ENCODE measurements at regions not wholly inside any gene's neighbourhood (a gene's known extent, or its start where the extent isn't known, plus 50 kb on each side); places are given as distances from the start of the nearest gene placed in this dataset.
A peak's percentile ranks its signal among the peaks of the same experiment; 100 is the strongest.

DNA sequence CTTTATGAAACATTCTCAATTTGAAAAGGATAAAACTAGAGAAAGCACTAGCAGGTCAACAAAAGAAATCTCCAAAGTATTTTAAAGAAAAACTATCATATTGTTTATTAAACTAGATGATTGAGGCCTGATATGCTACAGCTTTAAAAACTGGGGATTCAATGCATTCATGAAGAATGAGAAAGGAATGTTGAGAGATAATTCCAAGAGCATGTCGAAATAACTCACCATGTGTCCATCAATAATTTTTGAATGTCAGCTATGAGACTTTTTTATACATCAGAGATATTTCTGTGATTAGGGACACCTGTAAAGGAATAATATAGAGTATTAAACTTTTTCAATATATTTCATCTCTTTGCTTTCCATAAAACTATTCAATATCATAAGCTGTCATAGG, 376.9 kb upstream of the REG3G start:
- H3K9me3 Mint-ChIP-seq, result peaks cover 25 to 35% of the 10 kb centered on the region in 2 donors
- DNase-seq (ENCODE audit: low spot score in 2 of 2) (no peak), ATAC-seq (no peak)
- H3K27ac Mint-ChIP-seq, result no peak overlapping the region
- no peaks in the 10 kb centered on the region for H3K36me3 Mint-ChIP-seq

DNA sequence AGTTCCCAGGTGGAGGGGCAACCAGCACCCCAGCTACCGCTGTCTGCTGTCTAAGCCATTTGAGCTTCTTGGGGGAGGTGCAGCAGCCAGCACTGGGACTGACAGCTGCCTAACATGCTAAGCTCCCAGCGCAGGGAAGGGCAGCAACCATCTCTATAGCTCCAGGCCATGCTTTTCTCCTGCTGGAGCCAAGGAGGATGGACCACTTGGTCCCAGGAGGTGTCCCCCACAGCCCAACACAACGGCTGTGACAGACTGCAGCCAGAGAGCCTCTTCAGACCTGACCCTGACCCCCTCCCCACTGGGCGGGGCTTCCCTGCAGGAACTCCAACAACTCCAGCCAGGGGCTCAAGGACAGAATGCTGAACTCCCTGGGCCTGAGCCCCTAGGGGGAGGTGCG, 370.6 kb upstream of the REG3G start:
- no peak overlapping the region for H3K27ac Mint-ChIP-seq
- H3K9me3 Mint-ChIP-seq, result peaks cover 45 to 56% of the 10 kb centered on the region in 2 donors
- H3K36me3 Mint-ChIP-seq, result peaks cover 7 to 16% of the 10 kb centered on the region in 2 donors
- DNase-seq (ENCODE audit: low spot score in 2 of 2) (no peak), ATAC-seq (no peak)

DNA sequence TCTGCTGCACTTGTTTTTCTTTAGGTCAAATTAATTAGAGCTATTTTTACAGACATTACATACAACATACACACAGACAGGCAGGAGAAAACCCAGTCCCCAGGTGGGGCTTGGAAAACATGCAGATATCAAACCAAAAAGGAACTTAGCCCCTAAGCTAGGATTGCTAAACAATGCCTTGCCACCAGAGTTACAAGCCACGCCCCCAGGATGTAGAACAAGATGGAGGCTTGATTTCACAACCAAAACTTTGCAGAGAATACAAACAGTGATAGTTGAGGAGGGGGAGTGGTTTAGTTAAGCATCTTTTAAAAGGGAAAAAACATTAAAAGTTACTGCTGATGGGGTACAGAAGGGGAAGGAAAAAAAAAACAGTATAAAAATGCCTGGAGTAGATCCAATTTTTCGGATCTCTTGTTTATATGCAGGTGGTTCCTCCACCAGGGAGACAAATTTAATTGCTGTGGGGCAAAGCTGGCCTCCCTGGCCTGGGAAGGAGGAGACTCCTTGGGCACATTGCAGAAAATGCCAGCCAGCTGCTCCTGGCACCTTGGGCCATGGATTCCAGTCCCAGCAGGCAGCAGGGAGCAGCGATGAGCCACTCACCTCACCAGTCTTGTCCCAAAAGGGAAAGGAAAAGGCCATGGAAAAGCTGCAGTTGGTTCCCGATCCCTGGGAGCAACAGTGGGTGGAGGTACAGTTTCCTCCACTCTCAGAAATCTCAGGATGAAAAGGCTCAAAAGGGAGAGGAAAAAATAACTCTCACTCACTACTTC, 348.4 kb upstream of the REG3G start:
- DNase-seq (ENCODE audit: low spot score in 2 of 2) (no peak), ATAC-seq (no peak)
- Mint-ChIP-seq H3K36me3 (peaks cover 0 to 5% of the 10 kb centered on the region in 2 donors), H3K9me3 (peaks cover 10 to 16% of the 10 kb centered on the region in 2 donors), H3K27ac (no peak overlapping the region)

DNA sequence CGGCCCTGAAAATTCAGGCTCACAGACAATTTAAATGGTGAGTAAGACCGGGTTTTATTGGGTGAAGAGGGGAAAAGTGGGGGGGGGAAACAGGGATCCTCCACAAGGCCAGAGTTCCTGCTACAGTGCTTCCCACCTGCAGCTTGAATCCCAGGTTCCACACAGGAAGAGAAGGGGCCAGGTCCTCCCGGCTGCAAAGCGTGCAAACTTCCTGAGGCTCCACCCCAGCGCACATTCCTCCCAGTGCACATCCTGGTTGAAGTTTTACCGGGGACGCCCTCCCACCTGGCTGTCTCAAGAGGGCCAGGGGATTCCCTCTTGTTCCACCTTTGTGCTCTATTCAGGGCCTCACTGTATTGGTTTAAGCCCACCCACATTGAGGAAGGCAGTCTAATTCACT, 347.7 kb upstream of the REG3G start:
- ATAC-seq (no peak), DNase-seq (ENCODE audit: low spot score in 2 of 2) (no peak)
- Mint-ChIP-seq H3K9me3 (peaks cover 12 to 18% of the 10 kb centered on the region in 2 donors), H3K27ac (no peak overlapping the region), H3K36me3 (peaks cover 0 to 7% of the 10 kb centered on the region in 2 donors)

DNA sequence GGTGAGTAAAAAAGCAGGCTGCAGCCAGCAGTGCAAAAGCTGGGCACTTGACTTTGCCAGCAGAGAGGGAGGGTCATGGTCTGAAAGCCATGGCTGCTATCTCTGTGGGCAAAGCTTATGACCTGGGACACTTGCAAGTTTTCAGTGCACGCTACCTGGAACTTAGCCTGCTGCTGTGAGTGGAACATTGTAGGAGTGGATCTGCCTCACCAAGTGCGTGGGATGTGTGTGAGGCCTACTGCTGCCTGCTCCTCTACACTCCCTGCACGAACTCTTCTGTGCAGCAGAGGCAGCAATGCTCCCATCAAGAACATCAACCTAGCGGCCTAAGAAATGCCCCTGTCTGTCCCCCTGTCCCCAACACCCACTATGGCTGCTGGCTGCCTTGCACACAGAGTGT, 344.1 kb upstream of the REG3G start:
- no peak for DNase-seq (ENCODE audit: low spot score in 2 of 2)
- H3K9me3 Mint-ChIP-seq, result peaks cover 24 to 27% of the 10 kb centered on the region in 2 donors

DNA sequence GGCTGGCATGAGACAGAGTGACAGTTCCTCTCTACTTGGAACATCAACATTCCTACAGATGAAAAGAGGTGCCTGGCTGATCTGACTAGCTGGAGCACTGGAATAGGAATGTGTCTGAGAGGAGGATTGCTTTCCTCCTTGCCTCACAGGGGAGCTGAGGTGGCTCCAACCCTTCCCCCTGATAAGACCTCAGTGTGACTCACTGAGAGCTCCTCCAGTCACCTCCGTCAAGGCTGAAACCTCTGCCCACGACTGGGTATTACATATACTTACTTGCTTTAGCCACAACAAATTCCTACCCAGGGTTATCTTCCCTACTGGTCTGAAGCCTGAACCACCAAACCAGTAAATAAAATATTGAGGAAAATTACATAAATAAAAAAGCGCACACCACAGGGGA, 342.7 kb upstream of the REG3G start:
- H3K36me3 Mint-ChIP-seq, result peaks cover 7 to 8% of the 10 kb centered on the region in 2 donors
- ATAC-seq (no peak), DNase-seq (ENCODE audit: low spot score in 2 of 2) (no peak)
- H3K9me3 Mint-ChIP-seq, result peaks cover 29 to 38% of the 10 kb centered on the region in 2 donors
- H3K27ac Mint-ChIP-seq, result no peak overlapping the region

More for the DNA sequence above, 344.1 kb upstream of the REG3G start:
- ATAC-seq, result no peak
- Mint-ChIP-seq H3K27ac (no peak overlapping the region), H3K36me3 (peaks cover 7 to 8% of the 10 kb centered on the region in 2 donors)

DNA sequence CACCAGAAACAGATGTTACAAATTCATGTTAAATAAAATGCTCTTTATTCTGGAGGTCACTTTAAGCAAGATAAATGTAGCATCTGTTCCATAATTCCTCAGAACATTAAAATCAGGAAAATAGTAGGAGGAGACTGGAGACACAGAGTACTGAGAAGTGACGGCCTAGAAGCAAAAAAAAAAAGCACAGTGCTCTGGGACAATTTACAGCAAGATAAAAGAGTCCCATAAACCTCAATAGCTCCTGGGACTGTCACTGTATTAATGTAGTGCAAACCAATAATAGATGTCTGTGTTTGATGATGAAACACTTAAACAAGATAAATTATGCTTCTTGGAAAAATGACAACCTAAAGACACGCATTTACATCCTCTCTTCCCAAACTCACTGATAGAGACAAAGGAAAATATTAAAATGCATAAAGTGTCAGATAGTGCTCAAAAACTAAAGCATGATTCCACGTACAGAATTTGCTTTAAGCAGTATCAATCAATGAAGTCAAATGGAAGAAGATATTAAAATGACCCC, 338.8 kb upstream of the REG3G start:
- peaks cover 34 to 39% of the 10 kb centered on the region in 2 donors for H3K9me3 Mint-ChIP-seq
- ATAC-seq (no peak), DNase-seq (ENCODE audit: low spot score in 2 of 2) (no peak)
- H3K36me3 Mint-ChIP-seq, result peaks cover 6 to 13% of the 10 kb centered on the region in 2 donors
- H3K27ac Mint-ChIP-seq, result no peak overlapping the region

DNA sequence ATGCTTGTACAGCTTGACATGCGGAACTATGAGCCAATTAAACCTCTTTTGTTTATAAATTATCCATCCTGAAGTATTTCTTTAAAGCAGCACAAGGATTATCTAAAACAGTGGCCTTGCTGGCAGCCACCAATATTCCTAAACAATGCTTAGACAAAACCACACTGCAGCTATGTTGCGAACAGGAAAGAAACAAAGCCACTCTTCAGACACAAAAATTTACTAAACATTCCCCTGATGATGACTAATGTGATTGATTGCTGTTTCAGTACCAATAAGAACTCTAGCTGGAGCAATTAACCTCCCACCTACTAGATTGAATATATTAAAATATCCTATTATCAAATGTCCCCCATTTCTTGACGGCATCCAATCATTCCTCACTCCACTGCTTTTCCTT, 325.8 kb upstream of the REG3G start:
- DNase-seq (ENCODE audit: low spot score in 2 of 2), result no peak
- H3K27ac Mint-ChIP-seq, result no peak overlapping the region
- H3K9me3 Mint-ChIP-seq, result peaks cover 6 to 10% of the 10 kb centered on the region in 2 donors
- no peaks in the 10 kb centered on the region for H3K36me3 Mint-ChIP-seq
- ATAC-seq, result no peak

DNA sequence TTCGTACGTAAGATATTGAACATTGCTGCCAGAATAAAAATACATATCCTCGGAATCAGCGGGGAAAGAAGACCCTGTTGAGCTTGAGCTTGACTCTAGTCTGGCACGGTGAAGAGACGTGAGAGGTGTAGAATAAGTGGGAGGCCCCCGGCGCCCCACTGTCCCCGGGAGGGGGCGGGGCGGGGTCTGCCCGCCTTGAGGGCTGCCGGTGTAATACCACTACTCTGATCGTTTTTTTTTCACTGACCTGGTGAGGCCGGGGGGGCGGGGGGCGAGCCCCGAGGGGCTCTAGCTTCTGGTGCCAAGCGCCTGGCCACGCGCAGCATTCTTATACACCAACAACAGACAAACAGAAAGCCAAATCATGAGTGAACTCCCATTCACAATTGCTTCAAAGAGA, 324.0 kb upstream of the REG3G start:
- no peak overlapping the region for H3K27ac Mint-ChIP-seq
- H3K36me3 Mint-ChIP-seq, result no peaks in the 10 kb centered on the region
- ATAC-seq (no peak), DNase-seq (ENCODE audit: low spot score in 2 of 2) (peak in 1 of 2 donors; percentile 53)
- peaks cover 6 to 10% of the 10 kb centered on the region in 2 donors for H3K9me3 Mint-ChIP-seq

DNA sequence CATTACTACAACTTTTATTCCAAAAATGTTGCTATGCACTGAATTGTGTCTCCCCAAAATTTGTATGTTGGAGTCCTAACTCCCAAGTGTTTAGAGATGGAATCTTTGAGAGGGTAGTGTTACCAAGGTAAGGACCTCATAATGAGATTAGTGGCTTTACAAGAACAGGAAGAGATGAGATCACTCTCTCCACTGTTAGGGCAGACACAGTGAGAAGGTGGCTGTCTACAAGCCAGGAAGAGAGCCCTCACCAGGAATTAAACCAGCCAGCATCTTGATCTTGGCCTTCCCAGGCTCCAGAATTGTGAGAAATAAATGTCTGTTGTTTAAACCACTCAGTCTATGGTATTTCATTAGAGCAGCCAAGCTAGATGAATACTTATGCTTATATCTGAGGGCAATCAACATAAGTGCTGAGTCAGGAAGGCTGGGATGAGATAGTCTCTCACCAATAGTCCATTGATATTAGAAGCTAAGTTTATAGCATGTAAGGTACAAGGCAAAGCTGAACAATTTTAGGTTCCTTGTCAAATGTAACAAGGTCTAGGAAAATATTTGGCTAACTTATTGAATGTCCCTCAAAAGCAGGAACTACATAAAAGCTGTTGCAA, 317.6 kb upstream of the REG3G start:
- no peak overlapping the region for H3K27ac Mint-ChIP-seq

DNA sequence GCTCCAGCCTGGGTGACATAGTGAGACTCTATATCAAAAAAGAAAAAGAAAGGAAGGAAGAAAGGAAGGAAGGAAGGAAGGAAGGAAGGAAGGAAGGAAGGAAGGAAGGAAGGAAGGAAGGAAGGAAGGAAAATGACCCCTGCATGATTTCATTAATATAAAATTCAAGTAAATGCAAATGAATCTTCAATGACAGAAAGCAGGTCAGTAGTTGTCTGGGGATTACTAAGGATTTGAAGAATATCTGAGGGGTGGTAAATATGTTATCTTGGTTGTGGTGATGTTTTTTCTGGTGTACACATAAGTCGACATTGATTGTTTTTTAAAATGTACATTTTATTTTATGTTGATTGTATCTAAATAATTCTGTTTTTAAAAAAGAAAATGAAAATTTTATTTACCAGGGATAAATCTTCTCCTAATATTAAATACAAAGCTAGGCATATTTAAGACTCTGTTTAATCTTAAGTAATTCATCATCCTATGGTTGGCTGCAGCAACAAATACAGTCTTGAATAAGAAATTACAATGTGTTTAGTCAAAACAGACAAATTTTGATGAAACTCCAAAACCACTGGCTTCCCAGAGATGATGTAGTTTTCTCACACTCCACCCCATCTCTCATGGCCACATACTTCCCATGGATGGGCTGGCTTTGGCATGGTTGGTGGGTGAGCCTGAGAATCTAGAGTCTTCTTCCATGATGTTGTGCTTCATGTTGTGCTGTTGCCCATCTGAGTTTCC, 314.7 kb upstream of the REG3G start:
- Mint-ChIP-seq H3K36me3 (no peaks in the 10 kb centered on the region), H3K9me3 (peaks cover 4 to 11% of the 10 kb centered on the region in 2 donors), H3K27ac (peak overlapping the region in 1 of 2 donors; percentile 33)
- ATAC-seq, result no peak
- DNase-seq (ENCODE audit: low spot score in 2 of 2), result no peak

More for the DNA sequence above, 317.6 kb upstream of the REG3G start:
- DNase-seq (ENCODE audit: low spot score in 2 of 2) (no peak), ATAC-seq (no peak)
- Mint-ChIP-seq H3K36me3 (no peaks in the 10 kb centered on the region), H3K9me3 (peaks cover 4 to 11% of the 10 kb centered on the region in 2 donors)

DNA sequence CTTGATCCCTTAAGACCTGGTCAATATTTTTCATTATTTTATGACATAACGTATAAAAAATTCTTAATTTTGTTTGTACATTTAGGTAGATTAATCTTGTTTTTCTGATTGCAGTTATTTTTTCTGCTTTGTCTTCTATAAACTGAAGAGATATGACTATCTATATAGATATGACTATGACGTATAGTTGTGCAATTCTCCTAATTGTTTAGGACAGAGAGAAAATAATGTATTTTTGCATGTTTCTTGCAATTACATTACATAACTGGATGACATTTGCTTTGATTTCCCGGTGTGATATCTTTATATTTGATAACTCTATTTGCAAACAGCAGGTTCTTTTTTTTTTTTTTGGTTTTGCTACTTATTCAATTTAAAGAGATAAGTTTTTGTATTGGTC, 310.2 kb upstream of the REG3G start:
- Mint-ChIP-seq H3K9me3 (peaks cover 6 to 12% of the 10 kb centered on the region in 2 donors), H3K36me3 (no peaks in the 10 kb centered on the region), H3K27ac (no peak overlapping the region)
- DNase-seq (ENCODE audit: low spot score in 2 of 2), result no peak
- ATAC-seq, result no peak

DNA sequence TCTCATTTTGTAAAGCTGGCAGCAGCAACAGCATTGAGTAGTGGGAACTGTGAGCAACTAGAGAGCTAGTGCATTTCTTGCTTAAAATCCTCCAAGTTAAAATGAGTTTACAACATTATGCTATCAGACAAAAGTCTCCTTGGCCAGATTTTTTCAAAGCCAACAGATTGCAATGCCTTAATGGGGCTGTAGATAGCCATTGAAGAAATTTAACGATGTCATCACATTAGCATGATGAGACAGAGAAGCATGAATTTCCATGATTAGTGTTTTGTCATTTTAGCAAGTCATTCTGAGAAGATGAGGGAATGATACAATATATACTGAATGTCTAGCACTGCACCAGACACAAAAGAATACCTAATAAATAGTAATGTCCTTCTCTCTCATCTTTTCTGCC, 307.5 kb upstream of the REG3G start:
- ATAC-seq (no peak), DNase-seq (ENCODE audit: low spot score in 2 of 2) (no peak)
- Mint-ChIP-seq H3K36me3 (no peaks in the 10 kb centered on the region), H3K9me3 (peaks cover 6 to 9% of the 10 kb centered on the region in 2 donors), H3K27ac (no peak overlapping the region)

DNA sequence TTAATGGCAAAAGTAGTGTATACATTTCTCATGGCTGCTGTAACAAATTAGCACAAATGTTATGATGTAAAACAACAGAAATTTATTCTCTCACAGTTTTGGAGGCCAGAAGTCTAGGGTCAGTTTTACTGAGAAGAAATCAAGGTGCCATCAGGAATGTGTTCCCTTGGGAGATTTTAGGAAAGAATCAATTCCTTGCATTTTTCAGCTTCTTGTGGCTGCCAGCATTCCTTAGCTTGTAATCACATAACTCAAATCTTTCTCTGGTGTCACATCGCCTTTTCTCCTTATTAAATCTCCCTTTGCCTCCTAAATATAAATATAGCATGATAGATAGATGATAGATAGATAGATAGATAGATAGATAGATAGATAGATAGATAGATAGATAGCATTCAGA, 307.0 kb upstream of the REG3G start:
- no peak for DNase-seq (ENCODE audit: low spot score in 2 of 2)
- no peak overlapping the region for H3K27ac Mint-ChIP-seq
- no peak for ATAC-seq
- peaks cover 6 to 9% of the 10 kb centered on the region in 2 donors for H3K9me3 Mint-ChIP-seq
- H3K36me3 Mint-ChIP-seq, result no peaks in the 10 kb centered on the region

DNA sequence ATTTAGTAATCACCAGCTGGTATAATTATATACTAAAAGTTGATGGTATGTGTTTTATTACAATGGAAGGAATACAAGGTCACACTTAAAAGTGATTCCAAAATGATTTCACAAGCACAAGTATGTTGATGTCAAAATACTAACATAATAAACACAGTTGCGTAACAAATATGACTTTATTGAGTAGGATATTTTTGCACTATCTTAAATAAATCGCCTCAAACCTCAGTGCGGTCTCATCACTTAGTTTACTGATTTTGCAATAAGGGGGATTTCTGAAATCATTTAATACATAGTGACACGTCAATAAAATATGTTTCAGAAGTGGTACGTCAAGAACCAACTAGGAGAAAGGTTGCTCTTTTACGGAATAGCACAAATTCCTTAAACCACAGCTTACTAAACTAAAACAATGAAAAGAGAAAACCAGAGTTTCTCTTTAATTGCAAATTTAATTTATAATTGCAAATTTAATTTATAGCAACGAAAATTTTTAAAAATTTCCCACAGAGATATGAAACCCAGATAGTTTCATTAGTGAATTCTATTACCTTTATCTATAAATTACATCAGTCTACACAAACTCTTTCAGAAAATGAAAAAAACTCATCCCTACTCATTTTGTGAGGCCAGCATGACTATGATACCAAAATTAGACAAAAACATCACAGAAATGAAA, 304.0 kb upstream of the REG3G start:
- no peak for ATAC-seq
- no peak overlapping the region for H3K27ac Mint-ChIP-seq
- peaks cover 13 to 17% of the 10 kb centered on the region in 2 donors for H3K9me3 Mint-ChIP-seq
- H3K36me3 Mint-ChIP-seq, result peaks cover 0 to 5% of the 10 kb centered on the region in 2 donors
- no peak for DNase-seq (ENCODE audit: low spot score in 2 of 2)

DNA sequence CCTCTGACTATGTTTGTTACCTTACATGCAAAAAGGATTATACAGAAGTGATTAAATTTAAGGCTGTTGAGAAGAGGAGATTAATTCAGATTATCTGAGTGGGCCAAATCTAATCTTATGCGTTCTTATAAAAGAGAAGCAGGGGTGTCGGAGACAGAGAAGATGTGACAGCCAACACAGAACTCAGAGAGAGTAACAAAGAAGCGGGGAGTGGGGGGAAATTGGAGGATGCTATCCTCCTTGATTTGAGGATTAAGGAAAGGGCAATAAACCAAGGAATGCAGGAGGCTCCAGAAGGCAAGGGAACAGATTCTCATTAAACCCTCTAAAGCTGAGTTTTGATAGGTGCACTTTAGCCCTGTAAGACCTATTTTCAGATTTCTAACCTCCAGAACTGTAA, 291.3 kb upstream of the REG3G start:
- ATAC-seq (no peak), DNase-seq (ENCODE audit: low spot score in 2 of 2) (no peak)
- Mint-ChIP-seq H3K36me3 (peaks cover 7 to 9% of the 10 kb centered on the region in 2 donors), H3K9me3 (peaks cover 8 to 13% of the 10 kb centered on the region in 2 donors), H3K27ac (no peak overlapping the region)
